NCI-H226 (cell line): ENCODE measurements at regions not wholly inside any gene's neighbourhood (a gene's known extent, or its start where the extent isn't known, plus 50 kb on each side); places are given as distances from the start of the nearest gene placed in this dataset.

ENCODE experiments used
- DNase-seq: peaks from one replicate; pipeline ENCODE4 v3.0.0-alpha.2; 2015

GRCh38 chr11:134464981-134465730 lies 53.1 kb upstream of the B3GAT1 start:
- no peak for DNase-seq

DNA sequence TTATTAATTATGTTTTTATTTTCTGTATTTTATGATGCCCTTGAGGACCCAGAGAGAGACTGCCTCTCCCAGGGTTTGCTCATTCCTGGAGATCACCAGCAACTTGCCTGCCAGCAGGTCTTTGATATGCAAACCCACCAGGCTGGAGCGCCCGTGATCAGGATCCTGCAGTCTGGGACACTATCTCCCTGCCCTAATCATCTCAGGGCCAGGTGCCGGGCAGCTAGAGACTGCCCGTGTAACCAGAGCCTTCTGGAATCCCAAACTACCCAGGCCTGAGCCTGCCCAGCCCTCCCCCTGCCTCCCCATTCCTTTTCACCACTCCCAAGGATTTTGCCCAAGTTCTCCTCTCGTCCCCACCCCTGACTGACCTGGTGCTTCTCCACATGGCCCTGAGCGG lies 52.2 kb upstream of the B3GAT1 start:
- no peak for DNase-seq

GRCh38 chr11:134463716-134464115 lies 51.7 kb upstream of the B3GAT1 start:
- no peak for DNase-seq
